ENCODE measurements at regions not wholly inside any gene's neighbourhood (a gene's known extent, or its start where the extent isn't known, plus 50 kb on each side); places are given as distances from the start of the nearest gene placed in this dataset.

GRCh38 chr4:152221816-152222516, 313.9 kb downstream of the FBXW7 start:
- peaks cover 18% of the 10 kb centered on the region for H3K9me3 Mint-ChIP-seq
- H3K36me3 Mint-ChIP-seq (ENCODE audit: low read depth) = peaks cover 8% of the 10 kb centered on the region
- H3K27me3 Mint-ChIP-seq (ENCODE audit: low read depth) = no peaks in the 10 kb centered on the region
- peak overlapping the region; percentile 49 for H3K27ac Mint-ChIP-seq
- H3K4me1 Mint-ChIP-seq (ENCODE audit: low read depth) = peaks cover 33% of the 10 kb centered on the region
- H3K4me3 Mint-ChIP-seq = no peak overlapping the region

GRCh38 chr4:152220201-152220666, 315.7 kb downstream of the FBXW7 start:
- peaks cover 15% of the 10 kb centered on the region for H3K36me3 Mint-ChIP-seq (ENCODE audit: low read depth)
- H3K27ac Mint-ChIP-seq = no peak overlapping the region
- peaks cover 25% of the 10 kb centered on the region for H3K9me3 Mint-ChIP-seq
- H3K4me3 Mint-ChIP-seq = no peak overlapping the region
- peaks cover 33% of the 10 kb centered on the region for H3K4me1 Mint-ChIP-seq (ENCODE audit: low read depth)
- peaks cover 3% of the 10 kb centered on the region for H3K27me3 Mint-ChIP-seq (ENCODE audit: low read depth)

- Mint-ChIP-seq H3K27me3 (ENCODE audit: low read depth) (peaks cover 5% of the 10 kb centered on the region), H3K9me3 (peaks cover 36% of the 10 kb centered on the region), H3K36me3 (ENCODE audit: low read depth) (peaks cover 19% of the 10 kb centered on the region), H3K27ac (no peak overlapping the region), H3K4me3 (no peak overlapping the region), H3K4me1 (ENCODE audit: low read depth) (peaks cover 28% of the 10 kb centered on the region)
These were observed 317.3 kb downstream of the FBXW7 start for GRCh38 chr4:152218576-152218975.

GRCh38 chr4:152217896-152218295, 318.0 kb downstream of the FBXW7 start:
- peaks cover 38% of the 10 kb centered on the region for H3K9me3 Mint-ChIP-seq
- peaks cover 8% of the 10 kb centered on the region for H3K27me3 Mint-ChIP-seq (ENCODE audit: low read depth)
- no peak overlapping the region for H3K4me3 Mint-ChIP-seq
- H3K36me3 Mint-ChIP-seq (ENCODE audit: low read depth) = peaks cover 20% of the 10 kb centered on the region
- H3K4me1 Mint-ChIP-seq (ENCODE audit: low read depth) = peaks cover 24% of the 10 kb centered on the region
- no peak overlapping the region for H3K27ac Mint-ChIP-seq

GRCh38 chr4:152211936-152212653, 323.8 kb downstream of the FBXW7 start:
- Mint-ChIP-seq H3K9me3 (peaks cover 27% of the 10 kb centered on the region), H3K27ac (no peak overlapping the region), H3K27me3 (ENCODE audit: low read depth) (peaks cover 19% of the 10 kb centered on the region), H3K4me3 (no peak overlapping the region), H3K4me1 (ENCODE audit: low read depth) (no peaks in the 10 kb centered on the region), H3K36me3 (ENCODE audit: low read depth) (peaks cover 14% of the 10 kb centered on the region)

- H3K9me3 Mint-ChIP-seq = peaks cover 16% of the 10 kb centered on the region
- no peak overlapping the region for H3K4me3 Mint-ChIP-seq
- H3K27ac Mint-ChIP-seq = no peak overlapping the region
- H3K4me1 Mint-ChIP-seq (ENCODE audit: low read depth) = no peaks in the 10 kb centered on the region
- peaks cover 4% of the 10 kb centered on the region for H3K36me3 Mint-ChIP-seq (ENCODE audit: low read depth)
- peaks cover 16% of the 10 kb centered on the region for H3K27me3 Mint-ChIP-seq (ENCODE audit: low read depth)
These were observed 326.0 kb downstream of the FBXW7 start for GRCh38 chr4:152209772-152210493.

- Mint-ChIP-seq H3K9me3 (no peaks in the 10 kb centered on the region), H3K27ac (no peak overlapping the region), H3K27me3 (ENCODE audit: low read depth) (peaks cover 12% of the 10 kb centered on the region), H3K4me3 (no peak overlapping the region), H3K36me3 (ENCODE audit: low read depth) (no peaks in the 10 kb centered on the region), H3K4me1 (ENCODE audit: low read depth) (no peaks in the 10 kb centered on the region)
These were observed 328.5 kb downstream of the FBXW7 start for GRCh38 chr4:152207378-152207720.

- Mint-ChIP-seq H3K27me3 (ENCODE audit: low read depth) (peaks cover 12% of the 10 kb centered on the region), H3K4me1 (ENCODE audit: low read depth) (no peaks in the 10 kb centered on the region), H3K9me3 (no peaks in the 10 kb centered on the region), H3K27ac (no peak overlapping the region), H3K36me3 (ENCODE audit: low read depth) (no peaks in the 10 kb centered on the region), H3K4me3 (no peak overlapping the region)
These were observed 329.1 kb downstream of the FBXW7 start for GRCh38 chr4:152206646-152207377.

GRCh38 chr4:152206185-152206584, 329.7 kb downstream of the FBXW7 start:
- H3K27me3 Mint-ChIP-seq (ENCODE audit: low read depth) = peaks cover 12% of the 10 kb centered on the region
- no peak overlapping the region for H3K27ac Mint-ChIP-seq
- H3K36me3 Mint-ChIP-seq (ENCODE audit: low read depth) = no peaks in the 10 kb centered on the region
- H3K4me3 Mint-ChIP-seq = no peak overlapping the region
- H3K4me1 Mint-ChIP-seq (ENCODE audit: low read depth) = no peaks in the 10 kb centered on the region
- no peaks in the 10 kb centered on the region for H3K9me3 Mint-ChIP-seq

- Mint-ChIP-seq H3K36me3 (ENCODE audit: low read depth) (no peaks in the 10 kb centered on the region), H3K4me3 (no peak overlapping the region), H3K9me3 (no peaks in the 10 kb centered on the region), H3K27me3 (ENCODE audit: low read depth) (peaks cover 11% of the 10 kb centered on the region), H3K4me1 (ENCODE audit: low read depth) (no peaks in the 10 kb centered on the region), H3K27ac (no peak overlapping the region)
These were observed 333.5 kb downstream of the FBXW7 start for GRCh38 chr4:152202415-152202814.

- Mint-ChIP-seq H3K9me3 (no peaks in the 10 kb centered on the region), H3K36me3 (ENCODE audit: low read depth) (no peaks in the 10 kb centered on the region), H3K4me1 (ENCODE audit: low read depth) (no peaks in the 10 kb centered on the region), H3K27me3 (ENCODE audit: low read depth) (peaks cover 11% of the 10 kb centered on the region), H3K27ac (no peak overlapping the region), H3K4me3 (no peak overlapping the region)
These were observed 335.2 kb downstream of the FBXW7 start for GRCh38 chr4:152200511-152201333.

- Mint-ChIP-seq H3K27me3 (ENCODE audit: low read depth) (peaks cover 11% of the 10 kb centered on the region), H3K9me3 (peaks cover 12% of the 10 kb centered on the region), H3K4me1 (ENCODE audit: low read depth) (no peaks in the 10 kb centered on the region), H3K27ac (no peak overlapping the region), H3K4me3 (no peak overlapping the region), H3K36me3 (ENCODE audit: low read depth) (peaks cover 8% of the 10 kb centered on the region)
These were observed 338.7 kb downstream of the FBXW7 start for GRCh38 chr4:152197211-152197610.

GRCh38 chr4:152195888-152196287, 340.0 kb downstream of the FBXW7 start:
- Mint-ChIP-seq H3K27ac (no peak overlapping the region), H3K9me3 (peaks cover 12% of the 10 kb centered on the region), H3K4me1 (ENCODE audit: low read depth) (no peaks in the 10 kb centered on the region), H3K4me3 (no peak overlapping the region), H3K27me3 (ENCODE audit: low read depth) (peaks cover 11% of the 10 kb centered on the region), H3K36me3 (ENCODE audit: low read depth) (peaks cover 8% of the 10 kb centered on the region)

GRCh38 chr4:152193059-152193458, 342.8 kb downstream of the FBXW7 start:
- Mint-ChIP-seq H3K27me3 (ENCODE audit: low read depth) (no peaks in the 10 kb centered on the region), H3K4me3 (no peak overlapping the region), H3K9me3 (peaks cover 12% of the 10 kb centered on the region), H3K36me3 (ENCODE audit: low read depth) (peaks cover 8% of the 10 kb centered on the region), H3K4me1 (ENCODE audit: low read depth) (peaks cover 13% of the 10 kb centered on the region), H3K27ac (no peak overlapping the region)
